ENCODE measurements at regions not wholly inside any gene's neighbourhood (a gene's known extent, or its start where the extent isn't known, plus 50 kb on each side); places are given as distances from the start of the nearest gene placed in this dataset.

GRCh38 chr6:21984135-21984534, 312.7 kb downstream of the PRL start:
- DNase-seq (ENCODE audit: extremely low read depth, low read depth, low spot score), result no peak

GRCh38 chr6:21984561-21984960, 312.3 kb downstream of the PRL start:
- no peak for DNase-seq (ENCODE audit: extremely low read depth, low read depth, low spot score)

GRCh38 chr6:21985904-21986303, 310.9 kb downstream of the PRL start:
- no peak for DNase-seq (ENCODE audit: extremely low read depth, low read depth, low spot score)

- no peak for DNase-seq (ENCODE audit: extremely low read depth, low read depth, low spot score)
These were observed 310.1 kb downstream of the PRL start for GRCh38 chr6:21986703-21987102.

DNA sequence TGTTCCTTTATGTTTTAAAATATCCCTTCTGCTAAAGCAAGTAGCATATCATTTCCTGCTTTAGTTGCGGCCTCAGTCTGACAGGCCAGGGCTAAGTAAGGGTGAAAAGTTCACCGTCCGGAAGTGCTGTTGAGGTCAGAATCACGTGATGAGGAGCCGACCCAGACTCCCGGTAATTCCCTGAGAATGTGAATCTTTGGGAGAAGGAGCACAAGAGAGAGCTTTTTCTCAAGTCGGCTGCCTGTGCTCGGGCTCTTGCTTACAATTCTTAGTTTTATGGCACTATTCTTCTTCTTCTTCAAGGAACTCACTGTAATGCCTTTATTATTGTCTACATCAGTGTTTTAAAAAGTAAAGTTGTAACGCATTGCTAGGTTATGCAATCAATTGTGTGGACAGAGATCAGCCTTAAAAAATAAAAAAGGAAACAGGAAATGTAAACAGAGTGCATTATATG, 309.3 kb downstream of the PRL start:
- peak; percentile 89 for DNase-seq (ENCODE audit: extremely low read depth, low read depth, low spot score)

DNA sequence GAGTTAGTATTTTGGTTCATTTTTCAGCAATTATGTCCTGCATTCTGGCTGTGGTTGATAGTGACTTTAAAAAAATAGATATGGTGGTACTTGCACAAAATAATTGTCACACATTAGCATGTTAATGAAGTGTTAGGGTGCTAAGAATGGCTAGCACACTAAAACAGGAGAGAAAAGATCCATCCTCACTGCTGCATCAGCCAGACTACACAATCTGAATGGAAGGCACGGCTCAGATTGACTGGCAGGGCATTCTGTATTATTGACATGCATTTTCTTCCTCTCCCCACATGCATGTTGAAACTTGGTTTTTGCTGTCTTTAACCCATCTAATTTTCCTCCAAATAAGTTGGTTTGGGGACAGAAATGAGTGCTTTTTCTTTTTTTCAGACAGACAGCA, 306.3 kb downstream of the PRL start:
- DNase-seq (ENCODE audit: extremely low read depth, low read depth, low spot score), result no peak

- DNase-seq (ENCODE audit: extremely low read depth, low read depth, low spot score), result no peak
These were observed 304.5 kb downstream of the PRL start for GRCh38 chr6:21992178-21992967.

DNA sequence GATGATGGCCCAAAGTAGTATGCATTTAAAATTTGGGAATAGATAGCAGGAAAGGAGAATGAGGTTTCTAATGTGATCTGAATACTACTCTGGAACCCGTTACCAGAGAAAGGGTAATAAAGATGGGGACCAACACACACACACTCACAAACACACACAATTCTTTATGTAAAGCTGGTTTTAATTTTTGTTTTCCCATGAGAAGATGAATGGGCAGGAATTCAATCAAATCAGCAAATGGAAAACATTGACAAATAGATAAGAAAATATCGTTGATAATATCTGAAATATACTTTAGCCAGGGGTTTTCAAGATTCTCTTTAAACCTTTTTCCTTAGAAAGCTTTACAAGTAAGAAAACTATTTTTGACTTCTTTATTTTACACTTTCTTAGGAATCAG, 303.0 kb downstream of the PRL start:
- DNase-seq (ENCODE audit: extremely low read depth, low read depth, low spot score), result no peak

DNA sequence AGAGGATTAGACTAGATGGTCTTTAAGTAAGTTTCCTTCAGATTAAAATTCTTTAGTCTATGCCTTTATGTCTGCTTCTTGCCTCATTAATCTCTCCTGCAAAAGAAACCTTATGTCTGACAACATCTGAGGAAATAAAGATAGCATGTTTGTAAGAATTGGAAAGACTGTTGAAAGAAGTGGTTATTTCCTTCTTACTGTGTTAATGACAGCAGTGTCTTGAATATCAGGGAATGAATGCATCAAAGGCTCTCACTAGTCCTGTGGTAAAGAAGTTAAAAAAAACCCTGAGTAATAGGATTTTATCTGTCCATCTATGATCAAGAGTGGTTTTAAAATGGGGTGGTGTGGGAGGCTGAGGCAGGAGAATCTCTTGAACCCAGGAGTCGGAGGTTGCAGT, 302.0 kb downstream of the PRL start:
- no peak for DNase-seq (ENCODE audit: extremely low read depth, low read depth, low spot score)

DNA sequence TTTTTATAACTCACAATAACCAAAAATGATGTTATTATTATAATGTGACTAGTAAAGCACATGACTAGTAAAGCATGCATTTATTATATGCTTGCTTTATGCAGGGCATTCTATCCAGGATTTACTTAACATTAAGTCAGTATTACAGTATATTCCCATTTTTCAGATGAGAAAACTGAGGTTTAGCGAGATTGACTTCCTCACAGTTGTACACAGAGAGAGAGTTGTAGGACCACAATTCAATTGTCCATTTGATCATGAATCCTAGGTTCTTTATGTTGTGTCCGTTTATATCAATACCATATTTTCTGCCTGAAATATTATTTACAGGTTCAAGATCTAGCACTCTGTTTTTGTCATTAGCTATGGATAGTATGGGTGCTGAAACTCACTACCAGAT, 301.5 kb downstream of the PRL start:
- DNase-seq (ENCODE audit: extremely low read depth, low read depth, low spot score), result no peak

- DNase-seq (ENCODE audit: extremely low read depth, low read depth, low spot score), result no peak
These were observed 300.3 kb downstream of the PRL start for GRCh38 chr6:21996425-21997118.

GRCh38 chr6:21997119-21998037, 299.5 kb downstream of the PRL start:
- DNase-seq (ENCODE audit: extremely low read depth, low read depth, low spot score), result no peak

GRCh38 chr6:21998582-21998981, 298.3 kb downstream of the PRL start:
- no peak for DNase-seq (ENCODE audit: extremely low read depth, low read depth, low spot score)

GRCh38 chr6:21999012-21999528, 297.8 kb downstream of the PRL start:
- no peak for DNase-seq (ENCODE audit: extremely low read depth, low read depth, low spot score)

DNA sequence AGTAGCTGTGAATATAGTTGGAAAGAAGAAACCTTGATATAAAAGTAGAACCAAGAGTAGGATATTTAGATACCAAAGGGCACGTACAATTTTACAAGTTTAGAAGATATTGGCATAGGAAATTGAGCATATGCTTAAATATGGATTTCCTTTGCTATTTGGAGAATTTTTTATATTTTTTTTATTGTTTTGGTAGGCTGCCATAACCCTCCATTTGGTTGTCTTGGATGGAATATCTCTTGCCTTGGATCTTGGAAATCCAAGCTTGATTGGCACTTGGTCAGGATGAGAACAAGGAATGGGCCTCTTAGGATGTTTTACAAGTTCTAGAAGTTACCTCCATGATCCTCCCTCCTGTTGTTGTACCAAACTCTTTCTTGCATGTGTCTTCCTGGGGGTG, 297.1 kb downstream of the PRL start:
- no peak for DNase-seq (ENCODE audit: extremely low read depth, low read depth, low spot score)

- no peak for DNase-seq (ENCODE audit: extremely low read depth, low read depth, low spot score)
These were observed 295.3 kb downstream of the PRL start for GRCh38 chr6:22001396-22002027.

GRCh38 chr6:22003287-22003686, 293.5 kb downstream of the PRL start:
- no peak for DNase-seq (ENCODE audit: extremely low read depth, low read depth, low spot score)

GRCh38 chr6:22006795-22007194, 290.0 kb downstream of the PRL start:
- DNase-seq (ENCODE audit: extremely low read depth, low read depth, low spot score), result no peak

GRCh38 chr6:22007469-22007868, 289.4 kb downstream of the PRL start:
- no peak for DNase-seq (ENCODE audit: extremely low read depth, low read depth, low spot score)

- no peak for DNase-seq (ENCODE audit: extremely low read depth, low read depth, low spot score)
These were observed 288.5 kb downstream of the PRL start for GRCh38 chr6:22008248-22008836.
